GM12878 (cell line): ENCODE measurements at regions not wholly inside any gene's neighbourhood (a gene's known extent, or its start where the extent isn't known, plus 50 kb on each side); places are given as distances from the start of the nearest gene placed in this dataset.

Experiments
- ATAC-seq: fragments of 200-7000 bp; cut with Tn5 transposase; 3 replicates; pipeline ENCODE4 v1.9.1; 2020; ENCODE audit warnings: mild to moderate bottlenecking, moderate library complexity
- BruUV-seq: library from RNA; stranded (reverse); fragments of 400-500 nt; replicated peaks from 2 replicates; lab custom pipeline; 2021; lab: Mats Ljungman, UMichigan
- CTCF ChIA-PET: fragments of 300-600 bp; sonication (Branson Sonifier 250); formaldehyde crosslinking; extraction: SDS; loops from one replicate; lab custom pipeline; 2021; ENCODE audit warnings: inconsistent platforms; lab: Yijun Ruan, JAX
- POLR2A ChIA-PET: fragments of 350-600 bp; formaldehyde crosslinking; extraction: SDS; loops from one replicate; lab custom pipeline; 2021; ENCODE audit warnings: inconsistent platforms; lab: Charles Lee
- RAD21 ChIA-PET: fragments of 300-600 bp; sonication (Branson Sonifier 250); formaldehyde crosslinking; loops from one replicate; lab custom pipeline; 2023; ENCODE audit warnings: antibody characterized with exemption; ENCODE audit not compliant: unreplicated experiment; lab: Charles Lee
- SMC1A ChIA-PET: fragments of 300-600 bp; sonication (Branson Sonifier 250); formaldehyde crosslinking; loops from one replicate; lab custom pipeline; 2023; ENCODE audit not compliant: unreplicated experiment, uncharacterized antibody; lab: Charles Lee
- DNase-seq: peaks from one replicate; pipeline ENCODE4 v3.0.0-alpha.2; 2011; ENCODE audit warnings: low read depth, low spot score
- FAIRE-seq: peaks from 3 replicates; lab custom pipeline; 2011; peaks lifted over from hg19 to GRCh38; lab: Jason Lieb, UNC
- H2AFZ ChIP-seq: 2 replicates; pipeline ENCODE4 v1.6.0; 2011; ENCODE audit warnings: low read depth, low read length, control low read depth; ENCODE audit not compliant: control insufficient read depth
- H3K27ac ChIP-seq: 2 replicates; pipeline ENCODE4 v1.5.1; 2011; ENCODE audit warnings: control low read depth; ENCODE audit not compliant: control insufficient read depth, insufficient read depth
- H3K27me3 ChIP-seq, 2 experiments: replicated peaks in 1 of 2; 2 replicates each; pipeline versions ENCODE4 v1.6.0 to v1.6.1; 2011; ENCODE audit warnings: low read length in 1 of 2; ENCODE audit not compliant: control insufficient read depth in 2 of 2, insufficient read depth in 2 of 2
- H3K36me3 ChIP-seq, 2 experiments: 2 replicates each; pipeline ENCODE4 v1.5.1; 2011; ENCODE audit warnings: low read length in 1 of 2; ENCODE audit not compliant: control insufficient read depth in 2 of 2, insufficient read depth in 2 of 2
- H3K4me1 ChIP-seq: 2 replicates; pipeline ENCODE4 v1.6.1; 2011; ENCODE audit warnings: mild to moderate bottlenecking, low read length, moderate library complexity, mixed read lengths; ENCODE audit not compliant: control insufficient read depth, insufficient read depth
- H3K4me2 ChIP-seq: 2 replicates; pipeline ENCODE4 v1.6.0; 2011; ENCODE audit warnings: control low read depth; ENCODE audit not compliant: control insufficient read depth, insufficient read depth
- H3K4me3 ChIP-seq: fragments of 200-600 bp; sonication (generic); 2 replicates; pipeline ENCODE4 v1.5.1; 2016
- H3K79me2 ChIP-seq: 2 replicates; pipeline ENCODE4 v1.6.0; 2011; ENCODE audit warnings: low read length; ENCODE audit not compliant: control insufficient read depth, insufficient read depth
- H3K9ac ChIP-seq: 2 replicates; pipeline ENCODE4 v1.8.0; 2011; ENCODE audit warnings: low read length, control low read depth, mixed read lengths; ENCODE audit not compliant: control insufficient read depth, insufficient read depth
- H3K9me3 ChIP-seq: replicated peaks from 3 replicates; pipeline ENCODE4 v1.5.1; 2011; ENCODE audit warnings: mild to moderate bottlenecking, low read length; ENCODE audit not compliant: control insufficient read depth, insufficient read depth
- H4K20me1 ChIP-seq: 2 replicates; pipeline ENCODE4 v1.6.0; 2011; ENCODE audit not compliant: control insufficient read depth, insufficient read depth
- LARP7 ChIP-seq: fragments of 450-650 bp; IDR thresholded peaks from 2 replicates; pipeline ENCODE4 v1.6.1; 2017; ENCODE audit warnings: mild to moderate bottlenecking
- MEF2B ChIP-seq: fragments of 450-650 bp; IDR thresholded peaks from 2 replicates; pipeline ENCODE4 v1.6.1; 2018; ENCODE audit warnings: mild to moderate bottlenecking, moderate library complexity; ENCODE audit not compliant: partially characterized antibody, poor library complexity, severe bottlenecking
- NBN ChIP-seq: fragments of 450-650 bp; IDR thresholded peaks from 2 replicates; pipeline ENCODE4 v1.6.1; 2016
- RAD21 ChIP-seq: IDR thresholded peaks from 2 replicates; pipeline ENCODE4 v1.6.1; 2011; ENCODE audit warnings: mild to moderate bottlenecking, low read depth, low read length, moderate library complexity; ENCODE audit not compliant: insufficient read depth
- RUNX3 ChIP-seq: IDR thresholded peaks from 2 replicates; pipeline ENCODE4 v1.6.1; 2012; ENCODE audit warnings: low read length, inconsistent platforms
- in situ Hi-C: fragments of 300-500 bp; cut with MboI; formaldehyde crosslinking; loops from 9 replicates; pipeline ENCODE4 v1.14.3; 2018; ENCODE audit warnings: mixed read lengths
- intact Hi-C: fragments of 100-400 bp; cut with micrococcal nuclease; formaldehyde crosslinking; loops from one replicate; pipeline ENCODE4 v1.14.2; 2022; ENCODE audit not compliant: unreplicated experiment
- TF ChIP-seq, protein P1 (sequence below): fragments of 150-350 bp; IDR thresholded peaks from 2 replicates; pipeline ENCODE4 v1.6.1; 2016; ENCODE audit warnings: low read depth, low read length

DNA sequence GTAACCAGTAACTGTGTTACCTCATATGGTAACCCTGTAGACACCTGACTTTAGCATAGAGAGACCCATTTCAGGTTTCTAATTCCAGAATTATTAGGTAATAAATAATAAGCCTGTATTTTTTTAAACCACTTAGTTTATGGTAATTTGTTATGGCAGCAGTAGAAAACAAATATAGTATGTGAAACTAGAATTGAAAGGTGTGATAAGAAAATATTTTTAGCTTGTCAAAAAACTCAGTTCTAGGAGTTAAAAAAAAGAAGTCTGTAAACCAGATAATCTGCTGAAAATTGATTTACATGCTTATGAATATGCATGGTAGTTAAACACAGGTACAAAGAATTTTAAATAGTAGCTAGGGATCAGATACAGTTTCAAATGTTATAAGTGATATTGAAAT lies 695.0 kb upstream of the GJE1 start:
- ChIA-PET POLR2A (no interaction called here), SMC1A (interaction anchor here (0.6 to 1.9 kb wide), 4 partner anchors 10 to 77 kb away, joined by 3 to 5 read pairs (median 4); no protein-coding TSS in a partner anchor), CTCF (interaction anchor here (1.2 kb wide), 1 partner anchor 26 kb away, joined by 3 read pairs; no protein-coding TSS in a partner anchor), RAD21 (interaction anchor here (1.0 to 1.5 kb wide), 3 partner anchors 26 to 46 kb away, joined by 3 read pairs; no protein-coding TSS in a partner anchor)
- Histone ChIP-seq H4K20me1 (no peaks in the 10 kb centered on the region), H3K9ac (no peak overlapping the region), H3K4me3 (no peak overlapping the region), H3K4me1 (no peaks in the 10 kb centered on the region), H3K9me3 (no peaks in the 10 kb centered on the region; the same call in 2 of the 3 replicates), H3K79me2 (no peaks in the 10 kb centered on the region), H3K4me2 (no peak overlapping the region), H2AFZ (no peak overlapping the region), H3K27me3 (no peaks in the 10 kb centered on the region), H3K36me3 (no peaks in the 10 kb centered on the region), H3K27ac (no peak overlapping the region)
- TF ChIP-seq LARP7 = no peak
- no peak for TF ChIP-seq RAD21
- no peak for TF ChIP-seq RUNX3
- TF ChIP-seq, protein P1, sequence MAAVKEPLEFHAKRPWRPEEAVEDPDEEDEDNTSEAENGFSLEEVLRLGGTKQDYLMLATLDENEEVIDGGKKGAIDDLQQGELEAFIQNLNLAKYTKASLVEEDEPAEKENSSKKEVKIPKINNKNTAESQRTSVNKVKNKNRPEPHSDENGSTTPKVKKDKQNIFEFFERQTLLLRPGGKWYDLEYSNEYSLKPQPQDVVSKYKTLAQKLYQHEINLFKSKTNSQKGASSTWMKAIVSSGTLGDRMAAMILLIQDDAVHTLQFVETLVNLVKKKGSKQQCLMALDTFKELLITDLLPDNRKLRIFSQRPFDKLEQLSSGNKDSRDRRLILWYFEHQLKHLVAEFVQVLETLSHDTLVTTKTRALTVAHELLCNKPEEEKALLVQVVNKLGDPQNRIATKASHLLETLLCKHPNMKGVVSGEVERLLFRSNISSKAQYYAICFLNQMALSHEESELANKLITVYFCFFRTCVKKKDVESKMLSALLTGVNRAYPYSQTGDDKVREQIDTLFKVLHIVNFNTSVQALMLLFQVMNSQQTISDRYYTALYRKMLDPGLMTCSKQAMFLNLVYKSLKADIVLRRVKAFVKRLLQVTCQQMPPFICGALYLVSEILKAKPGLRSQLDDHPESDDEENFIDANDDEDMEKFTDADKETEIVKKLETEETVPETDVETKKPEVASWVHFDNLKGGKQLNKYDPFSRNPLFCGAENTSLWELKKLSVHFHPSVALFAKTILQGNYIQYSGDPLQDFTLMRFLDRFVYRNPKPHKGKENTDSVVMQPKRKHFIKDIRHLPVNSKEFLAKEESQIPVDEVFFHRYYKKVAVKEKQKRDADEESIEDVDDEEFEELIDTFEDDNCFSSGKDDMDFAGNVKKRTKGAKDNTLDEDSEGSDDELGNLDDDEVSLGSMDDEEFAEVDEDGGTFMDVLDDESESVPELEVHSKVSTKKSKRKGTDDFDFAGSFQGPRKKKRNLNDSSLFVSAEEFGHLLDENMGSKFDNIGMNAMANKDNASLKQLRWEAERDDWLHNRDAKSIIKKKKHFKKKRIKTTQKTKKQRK = no peak
- no peak for TF ChIP-seq NBN
- peak; percentile 73 for TF ChIP-seq MEF2B
- ATAC-seq (no peak), FAIRE-seq (no peak), DNase-seq (no peak)
- intact Hi-C loops (no loop called here), in situ Hi-C loops (no loop called here)
- no TSS peak for BruUV-seq
